ENCODE measurements at regions not wholly inside any gene's neighbourhood (a gene's known extent, or its start where the extent isn't known, plus 50 kb on each side); places are given as distances from the start of the nearest gene placed in this dataset.

- Histone ChIP-seq H3K27me3 (ENCODE audit: insufficient read depth, low read length) (no peaks in the 10 kb centered on the region), H3K4me1 (ENCODE audit: insufficient read depth, low read length) (no peaks in the 10 kb centered on the region), H3K4me3 (ENCODE audit: insufficient read depth, low read length) (no peak overlapping the region), H3K4me2 (ENCODE audit: insufficient read depth, low read length) (no peak overlapping the region), H3K27ac (ENCODE audit: low read depth, low read length) (no peak overlapping the region), H4K20me1 (ENCODE audit: insufficient read depth, low read length) (no peaks in the 10 kb centered on the region), H3K9me3 (ENCODE audit: low read depth, low read length) (peaks cover 2% of the 10 kb centered on the region), H2AFZ (ENCODE audit: low read length) (no peak overlapping the region), H3K79me2 (ENCODE audit: insufficient read depth, low read length) (no peaks in the 10 kb centered on the region), H3K36me3 (ENCODE audit: insufficient read depth, low read length) (no peaks in the 10 kb centered on the region)
- TF ChIP-seq, protein P1, sequence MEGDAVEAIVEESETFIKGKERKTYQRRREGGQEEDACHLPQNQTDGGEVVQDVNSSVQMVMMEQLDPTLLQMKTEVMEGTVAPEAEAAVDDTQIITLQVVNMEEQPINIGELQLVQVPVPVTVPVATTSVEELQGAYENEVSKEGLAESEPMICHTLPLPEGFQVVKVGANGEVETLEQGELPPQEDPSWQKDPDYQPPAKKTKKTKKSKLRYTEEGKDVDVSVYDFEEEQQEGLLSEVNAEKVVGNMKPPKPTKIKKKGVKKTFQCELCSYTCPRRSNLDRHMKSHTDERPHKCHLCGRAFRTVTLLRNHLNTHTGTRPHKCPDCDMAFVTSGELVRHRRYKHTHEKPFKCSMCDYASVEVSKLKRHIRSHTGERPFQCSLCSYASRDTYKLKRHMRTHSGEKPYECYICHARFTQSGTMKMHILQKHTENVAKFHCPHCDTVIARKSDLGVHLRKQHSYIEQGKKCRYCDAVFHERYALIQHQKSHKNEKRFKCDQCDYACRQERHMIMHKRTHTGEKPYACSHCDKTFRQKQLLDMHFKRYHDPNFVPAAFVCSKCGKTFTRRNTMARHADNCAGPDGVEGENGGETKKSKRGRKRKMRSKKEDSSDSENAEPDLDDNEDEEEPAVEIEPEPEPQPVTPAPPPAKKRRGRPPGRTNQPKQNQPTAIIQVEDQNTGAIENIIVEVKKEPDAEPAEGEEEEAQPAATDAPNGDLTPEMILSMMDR (IDR thresholded peaks at IDR 0.05; ENCODE audit: extremely low read depth, low read depth, low read length), result no peak
- DNase-seq (ENCODE audit: insufficient read length, low spot score, missing footprints), result no peak
Observed at GRCh38 chr17:33837281-33837680, 417.8 kb upstream of the CCL2 start.

GRCh38 chr17:33838281-33838680 is 416.8 kb upstream of the CCL2 start:
- DNase-seq (ENCODE audit: insufficient read length, low spot score, missing footprints), result no peak
- Histone ChIP-seq H2AFZ (ENCODE audit: low read length) (no peak overlapping the region), H3K9me3 (ENCODE audit: low read depth, low read length) (no peaks in the 10 kb centered on the region), H3K79me2 (ENCODE audit: insufficient read depth, low read length) (no peaks in the 10 kb centered on the region), H3K36me3 (ENCODE audit: insufficient read depth, low read length) (no peaks in the 10 kb centered on the region), H3K4me2 (ENCODE audit: insufficient read depth, low read length) (no peak overlapping the region), H3K4me3 (ENCODE audit: insufficient read depth, low read length) (no peak overlapping the region), H4K20me1 (ENCODE audit: insufficient read depth, low read length) (no peaks in the 10 kb centered on the region), H3K4me1 (ENCODE audit: insufficient read depth, low read length) (no peaks in the 10 kb centered on the region), H3K27ac (ENCODE audit: low read depth, low read length) (no peak overlapping the region), H3K27me3 (ENCODE audit: insufficient read depth, low read length) (no peaks in the 10 kb centered on the region)
- TF ChIP-seq, protein P1 (IDR thresholded peaks at IDR 0.05; ENCODE audit: extremely low read depth, low read depth, low read length), result no peak

DNA sequence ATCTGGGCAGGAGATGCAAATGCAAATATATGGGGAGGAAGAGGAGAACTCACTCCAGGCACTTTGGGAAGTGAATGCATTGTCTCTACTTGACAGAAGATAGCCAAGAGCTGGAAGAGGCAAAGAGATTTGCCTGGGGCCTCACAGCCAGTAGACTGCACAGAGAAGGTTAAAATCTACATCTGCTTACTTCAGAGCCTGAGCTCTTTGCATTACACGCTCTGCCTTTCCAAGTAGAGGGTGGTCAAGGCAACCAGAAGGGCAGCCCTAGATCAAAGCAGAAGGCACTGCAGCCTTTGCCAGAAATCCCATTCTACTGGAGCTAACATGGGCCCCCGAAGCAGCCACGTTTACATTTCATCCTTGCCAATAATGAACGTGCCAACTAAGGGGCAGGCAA is 407.2 kb upstream of the CCL2 start:
- H4K20me1 ChIP-seq (ENCODE audit: insufficient read depth, low read length), result no peaks in the 10 kb centered on the region
- TF ChIP-seq, protein P1 (IDR thresholded peaks at IDR 0.05; ENCODE audit: extremely low read depth, low read depth, low read length), result no peak
- H3K36me3 ChIP-seq (ENCODE audit: insufficient read depth, low read length), result no peaks in the 10 kb centered on the region
- H3K27me3 ChIP-seq (ENCODE audit: insufficient read depth, low read length), result no peaks in the 10 kb centered on the region
- H3K79me2 ChIP-seq (ENCODE audit: insufficient read depth, low read length), result no peaks in the 10 kb centered on the region
- DNase-seq (ENCODE audit: insufficient read length, low spot score, missing footprints), result no peak
- H3K9me3 ChIP-seq (ENCODE audit: low read depth, low read length), result no peaks in the 10 kb centered on the region
- no peak overlapping the region for H2AFZ ChIP-seq (ENCODE audit: low read length)
- H3K4me1 ChIP-seq (ENCODE audit: insufficient read depth, low read length), result no peaks in the 10 kb centered on the region
- no peak overlapping the region for H3K27ac ChIP-seq (ENCODE audit: low read depth, low read length)
- no peak overlapping the region for H3K4me2 ChIP-seq (ENCODE audit: insufficient read depth, low read length)
- no peak overlapping the region for H3K4me3 ChIP-seq (ENCODE audit: insufficient read depth, low read length)

GRCh38 chr17:33848433-33848832 is 406.7 kb upstream of the CCL2 start:
- Histone ChIP-seq H3K79me2 (ENCODE audit: insufficient read depth, low read length) (no peaks in the 10 kb centered on the region), H3K4me2 (ENCODE audit: insufficient read depth, low read length) (no peak overlapping the region), H3K36me3 (ENCODE audit: insufficient read depth, low read length) (no peaks in the 10 kb centered on the region), H3K4me3 (ENCODE audit: insufficient read depth, low read length) (no peak overlapping the region), H3K9me3 (ENCODE audit: low read depth, low read length) (no peaks in the 10 kb centered on the region), H3K4me1 (ENCODE audit: insufficient read depth, low read length) (no peaks in the 10 kb centered on the region), H3K27ac (ENCODE audit: low read depth, low read length) (no peak overlapping the region), H2AFZ (ENCODE audit: low read length) (no peak overlapping the region), H3K27me3 (ENCODE audit: insufficient read depth, low read length) (no peaks in the 10 kb centered on the region), H4K20me1 (ENCODE audit: insufficient read depth, low read length) (no peaks in the 10 kb centered on the region)
- TF ChIP-seq, protein P1 (IDR thresholded peaks at IDR 0.05; ENCODE audit: extremely low read depth, low read depth, low read length), result no peak
- DNase-seq (ENCODE audit: insufficient read length, low spot score, missing footprints), result no peak
